Spleen (tissue), 11 donors: ENCODE measurements at regions not wholly inside any gene's neighbourhood (a gene's known extent, or its start where the extent isn't known, plus 50 kb on each side); places are given as distances from the start of the nearest gene placed in this dataset.

Source experiments
- DNase-seq: peaks from one replicate; pipeline ENCODE4 v3.0.0-alpha.2; 2020
- H3K27ac ChIP-seq, 8 donors: fragments of 200-600 bp; sonication (generic) in 7 of 8; 1 replicate in 4 of 8; 2 replicates in 4 of 8; pipeline versions ENCODE4 v1.5.0 to v1.8.0; 2016 to 2021; ENCODE audit warnings: inconsistent platforms in 4 of 8, mild to moderate bottlenecking in 4 of 8, moderate library complexity in 1 of 8
- H3K27me3 ChIP-seq, 7 donors: fragments of 200-600 bp; sonication (generic) in 6 of 7; replicated peaks in 1 of 7; 1 replicate in 4 of 7; 2 replicates in 3 of 7; pipeline versions ENCODE4 v1.5.0 to v1.8.0; 2016 to 2021; ENCODE audit warnings: inconsistent platforms in 3 of 7, mild to moderate bottlenecking in 1 of 7
- H3K36me3 ChIP-seq, 6 donors: fragments of 200-600 bp; sonication (generic) in 5 of 6; 1 replicate in 4 of 6; 2 replicates in 2 of 6; pipeline versions ENCODE4 v1.5.0 to v1.8.0; 2016 to 2021; ENCODE audit warnings: inconsistent platforms in 2 of 6
- H3K4me1 ChIP-seq, 6 donors: fragments of 200-600 bp; sonication (generic) in 5 of 6; 1 replicate in 3 of 6; 2 replicates in 3 of 6; pipeline versions ENCODE4 v1.5.0 to v1.8.0; 2016 to 2021; ENCODE audit warnings: inconsistent platforms in 3 of 6
- H3K4me3 ChIP-seq, 8 donors: fragments of 200-600 bp; sonication (generic) in 7 of 8; 1 replicate in 4 of 8; 2 replicates in 4 of 8; pipeline versions ENCODE4 v1.5.0 to v1.8.0; 2016 to 2021; ENCODE audit warnings: inconsistent platforms in 4 of 8, mild to moderate bottlenecking in 4 of 8, moderate library complexity in 2 of 8
- H3K9me3 ChIP-seq, 8 donors: fragments of 200-600 bp; sonication (generic) in 7 of 8; 1 replicate in 4 of 8; 2 replicates in 4 of 8; pipeline versions ENCODE4 v1.5.0 to v1.8.0; 2016 to 2021; ENCODE audit warnings: inconsistent platforms in 4 of 8
- POLR2A ChIP-seq, 3 donors: fragments of 450-650 bp; IDR thresholded peaks; one replicate each; pipeline ENCODE4 v1.5.1; 2017; ENCODE audit warnings: antibody characterized with exemption in 3 of 3, mild to moderate bottlenecking in 1 of 3
- POLR2AphosphoS5 ChIP-seq, 3 donors: sonication (generic); formaldehyde crosslinking; IDR thresholded peaks; one replicate each; pipeline ENCODE4 v1.5.1; 2017; ENCODE audit warnings: antibody characterized with exemption in 3 of 3
- WGBS, 5 donors: extraction: QIAGEN DNeasy Blood & Tissue Kit in 3 of 5; methylation state at CpG; one replicate each; pipeline versions ENCODE4 v1.1.5 to v1.1.7; 2013 to 2018; 5-methylcytosine and 5-hydroxymethylcytosine counted together
- intact Hi-C: fragments of 100-400 bp; cut with DNase I; formaldehyde crosslinking; loops from one replicate; pipeline ENCODE4 v1.15.0; 2023; ENCODE audit warnings: low total_unique reads
- TF ChIP-seq, protein P1 (sequence below), 11 experiments: fragments of 200-600 bp in 7 of 11; fragments of 450-650 bp in 4 of 11; sonication (generic) in 4 of 11; IDR thresholded peaks in 8 of 11; conservative IDR thresholded peaks in 3 of 11; 1 replicate in 7 of 11; 2 replicates in 4 of 11; pipeline versions ENCODE4 v1.4.0 to v1.8.0; 2016 to 2021; ENCODE audit warnings: antibody characterized with exemption in 11 of 11, inconsistent platforms in 4 of 11, mild to moderate bottlenecking in 1 of 11
- donor health status: healthy with polysubstance abuse.
- donor health status: DM: no; HTN: no; CAD: no; lungs with moderate emphysema.
- donor health status: DM: no; HTN: no; CAD: no.
- donor health status: Bipolar disorder and iron deficiency.
- donor health status: healthy.
- donor health status: DM: no; HTN: no; CAD: no.
- donor health status: DM: yes; HTN: yes; CAD: no.

DNA sequence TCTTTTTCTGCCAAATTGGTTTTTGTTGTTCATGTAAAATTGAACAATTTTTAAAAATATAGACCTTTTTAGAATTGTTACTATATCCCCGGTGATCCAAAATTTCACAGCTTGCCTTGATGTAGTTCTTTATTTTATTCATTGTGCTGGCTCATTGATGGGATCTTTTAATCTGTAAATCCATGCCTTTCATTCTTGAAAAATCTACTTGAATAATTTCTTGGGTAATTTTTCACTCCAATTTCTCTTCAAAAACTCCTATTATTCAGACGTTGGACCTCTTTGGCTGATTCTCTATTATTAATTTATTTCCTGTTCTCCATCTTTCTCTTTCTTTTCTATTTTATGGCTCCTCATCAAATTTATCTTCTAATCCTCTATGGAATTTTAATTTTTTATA is 476.1 kb upstream of the CITED2 start:
- intact Hi-C loops, result no loop called here
- no peak for DNase-seq
- H3K27ac ChIP-seq, result no peak overlapping the region
- H3K4me1 ChIP-seq, result peaks cover 6 to 18% (median 12%) of the 10 kb centered on the region in 6 donors
- WGBS, 5 donors, result 87 to 99% (median 95%) methylated on average over 2 of the region's 2 CpGs
- H3K36me3 ChIP-seq, result no peaks in the 10 kb centered on the region
- no peak overlapping the region for H3K4me3 ChIP-seq
- no peaks in the 10 kb centered on the region for H3K27me3 ChIP-seq
- H3K9me3 ChIP-seq, result peaks cover 0 to 11% (median 0%) of the 10 kb centered on the region in 8 donors
- TF ChIP-seq, protein P1, sequence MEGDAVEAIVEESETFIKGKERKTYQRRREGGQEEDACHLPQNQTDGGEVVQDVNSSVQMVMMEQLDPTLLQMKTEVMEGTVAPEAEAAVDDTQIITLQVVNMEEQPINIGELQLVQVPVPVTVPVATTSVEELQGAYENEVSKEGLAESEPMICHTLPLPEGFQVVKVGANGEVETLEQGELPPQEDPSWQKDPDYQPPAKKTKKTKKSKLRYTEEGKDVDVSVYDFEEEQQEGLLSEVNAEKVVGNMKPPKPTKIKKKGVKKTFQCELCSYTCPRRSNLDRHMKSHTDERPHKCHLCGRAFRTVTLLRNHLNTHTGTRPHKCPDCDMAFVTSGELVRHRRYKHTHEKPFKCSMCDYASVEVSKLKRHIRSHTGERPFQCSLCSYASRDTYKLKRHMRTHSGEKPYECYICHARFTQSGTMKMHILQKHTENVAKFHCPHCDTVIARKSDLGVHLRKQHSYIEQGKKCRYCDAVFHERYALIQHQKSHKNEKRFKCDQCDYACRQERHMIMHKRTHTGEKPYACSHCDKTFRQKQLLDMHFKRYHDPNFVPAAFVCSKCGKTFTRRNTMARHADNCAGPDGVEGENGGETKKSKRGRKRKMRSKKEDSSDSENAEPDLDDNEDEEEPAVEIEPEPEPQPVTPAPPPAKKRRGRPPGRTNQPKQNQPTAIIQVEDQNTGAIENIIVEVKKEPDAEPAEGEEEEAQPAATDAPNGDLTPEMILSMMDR (IDR thresholded peaks at IDR 0.05 in 8 of 11, conservative IDR thresholded peaks at IDR 0.05 in 3 of 11), result no peak
- TF ChIP-seq POLR2A (IDR thresholded peaks at IDR 0.05) (no peak), POLR2AphosphoS5 (IDR thresholded peaks at IDR 0.05) (no peak)

DNA sequence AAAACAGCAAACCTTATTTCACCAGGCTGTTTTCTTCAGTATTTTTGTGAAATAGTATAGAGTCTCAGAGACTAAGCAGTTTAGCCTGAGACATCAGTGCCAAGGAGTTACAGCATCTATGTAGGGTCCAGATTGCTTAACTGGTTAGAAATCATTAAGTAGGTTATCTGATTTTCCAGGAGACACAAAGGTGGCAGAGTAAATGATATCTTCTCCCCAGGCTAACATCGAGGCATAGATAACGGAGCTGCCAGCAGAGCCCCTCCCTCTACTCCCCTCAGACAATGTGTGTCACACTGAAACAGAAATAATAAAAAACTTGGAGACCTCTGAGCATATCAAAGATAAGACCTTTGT is 473.0 kb upstream of the CITED2 start:
- Histone ChIP-seq H3K27me3 (no peaks in the 10 kb centered on the region), H3K4me3 (no peak overlapping the region), H3K27ac (no peak overlapping the region), H3K4me1 (peaks cover 6 to 18% (median 13%) of the 10 kb centered on the region in 6 donors), H3K36me3 (no peaks in the 10 kb centered on the region), H3K9me3 (peaks cover 0 to 11% (median 0%) of the 10 kb centered on the region in 8 donors)
- DNase-seq, result no peak
- TF ChIP-seq, protein P1 (IDR thresholded peaks at IDR 0.05 in 8 of 11, conservative IDR thresholded peaks at IDR 0.05 in 3 of 11), result no peak
- no peak for TF ChIP-seq POLR2AphosphoS5 (IDR thresholded peaks at IDR 0.05)
- TF ChIP-seq POLR2A (IDR thresholded peaks at IDR 0.05), result no peak
- intact Hi-C loops, result no loop called here
- 29 to 63% (median 36%) methylated on average over 2 of the region's 2 CpGs for WGBS, 5 donors

DNA sequence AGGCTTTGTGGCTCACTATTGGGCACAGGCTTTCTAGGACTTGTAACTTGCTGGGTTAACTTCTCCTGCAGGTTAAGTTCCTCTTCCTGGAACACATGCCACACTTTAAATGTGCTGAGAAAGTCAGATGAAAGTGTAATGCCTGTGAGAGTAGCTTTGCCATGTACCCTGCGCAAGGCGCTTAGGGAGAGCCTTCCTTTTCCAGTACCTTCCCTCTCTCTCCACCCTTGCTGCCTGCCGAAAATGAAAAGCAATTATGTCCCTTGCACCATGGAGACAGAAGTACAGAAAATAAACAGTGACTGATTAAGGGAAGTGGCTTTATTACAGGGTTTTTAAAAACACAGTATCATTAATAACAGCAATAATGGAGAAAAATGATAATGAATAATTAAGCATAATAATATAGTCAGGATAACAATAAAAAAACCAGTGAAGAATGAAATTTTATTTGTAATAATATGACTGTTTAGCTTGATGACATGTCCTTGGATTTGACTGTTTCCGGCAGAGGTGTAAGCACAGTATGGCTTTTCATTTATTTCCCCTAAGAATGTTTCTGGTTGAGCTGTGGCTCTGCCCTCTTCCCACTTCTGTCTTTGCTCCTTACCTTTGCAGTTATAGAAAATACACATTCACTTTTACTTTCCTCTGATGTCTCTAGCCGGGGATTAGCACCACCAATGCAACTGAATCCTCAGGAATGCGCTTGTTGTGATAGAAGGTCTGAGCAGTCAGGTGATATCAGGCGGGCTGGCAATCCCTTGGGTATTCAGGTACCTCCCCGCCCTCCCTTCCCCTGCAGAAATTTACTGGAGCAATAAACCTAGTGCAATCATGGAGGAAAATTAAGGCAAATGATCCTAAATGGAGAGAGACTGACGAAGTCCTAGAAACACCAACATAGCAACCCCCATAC is 472.3 kb upstream of the CITED2 start:
- no peak for DNase-seq

DNA sequence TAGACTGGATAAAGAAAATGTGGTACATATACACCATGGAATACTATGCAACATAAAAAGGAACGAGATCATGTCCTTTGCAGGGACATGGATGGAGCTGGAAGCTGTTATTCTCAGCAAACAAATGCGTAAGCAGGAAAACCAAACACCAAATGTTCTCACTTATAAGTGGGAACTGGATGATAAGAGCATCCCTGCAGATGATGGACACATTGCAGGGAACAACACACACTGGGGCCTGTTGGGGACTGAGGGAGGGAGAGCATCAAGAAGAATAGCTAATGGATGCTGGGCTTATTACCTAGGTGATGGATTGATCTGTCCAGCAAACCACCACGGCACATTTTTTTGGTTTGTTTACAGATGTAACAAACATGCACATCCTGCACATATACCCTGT is 470.5 kb upstream of the CITED2 start:
- H3K36me3 ChIP-seq, result no peaks in the 10 kb centered on the region
- DNase-seq, result no peak
- H3K4me1 ChIP-seq, result peaks cover 7 to 42% (median 25%) of the 10 kb centered on the region in 6 donors
- H3K27ac ChIP-seq, result no peak overlapping the region
- TF ChIP-seq POLR2AphosphoS5 (IDR thresholded peaks at IDR 0.05) (no peak), POLR2A (IDR thresholded peaks at IDR 0.05) (no peak)
- TF ChIP-seq, protein P1 (IDR thresholded peaks at IDR 0.05 in 8 of 11, conservative IDR thresholded peaks at IDR 0.05 in 3 of 11), result no peak
- WGBS, 5 donors, result 78 to 92% (median 89%) methylated on average over 3 of the region's 3 CpGs
- no peak overlapping the region for H3K4me3 ChIP-seq
- intact Hi-C loops, result no loop called here
- no peaks in the 10 kb centered on the region for H3K27me3 ChIP-seq
- H3K9me3 ChIP-seq, result peaks cover 0 to 2% (median 0%) of the 10 kb centered on the region in 8 donors

More for the DNA sequence above, 472.3 kb upstream of the CITED2 start:
- Histone ChIP-seq H3K27ac (peak overlapping the region in 2 of 8 donors; percentile 28 to 29), H3K27me3 (no peaks in the 10 kb centered on the region), H3K36me3 (no peaks in the 10 kb centered on the region), H3K9me3 (peaks cover 0 to 11% (median 0%) of the 10 kb centered on the region in 8 donors), H3K4me1 (peaks cover 6 to 25% (median 17%) of the 10 kb centered on the region in 6 donors), H3K4me3 (no peak overlapping the region)
- intact Hi-C loops, result no loop called here
- TF ChIP-seq POLR2A (IDR thresholded peaks at IDR 0.05) (no peak), POLR2AphosphoS5 (IDR thresholded peaks at IDR 0.05) (no peak)
- TF ChIP-seq, protein P1 (IDR thresholded peaks at IDR 0.05 in 8 of 11, conservative IDR thresholded peaks at IDR 0.05 in 3 of 11), result no peak
- 71 to 82% (median 73%) methylated on average over 9 of the region's 9 CpGs for WGBS, 5 donors
